ENCODE measurements at regions not wholly inside any gene's neighbourhood (a gene's known extent, or its start where the extent isn't known, plus 50 kb on each side); places are given as distances from the start of the nearest gene placed in this dataset.

- WGBS, 2 experiments (ENCODE audit: extremely low coverage in 2 of 2, insufficient read length in 1 of 2): no CpG with 5 or more reads among the region's 3 CpGs
- H3K27ac ChIP-seq (ENCODE audit: insufficient read depth, low read length): no peak overlapping the region
- no peaks in the 10 kb centered on the region for H3K9me1 ChIP-seq (ENCODE audit: insufficient read depth, low read length)
- H3K9ac ChIP-seq (ENCODE audit: low read depth, low read length): no peak overlapping the region
- H3K4ac ChIP-seq (ENCODE audit: low read depth, low read length): no peak overlapping the region
- ATAC-seq (ENCODE audit: low read depth): no peak
- in situ Hi-C loops (cut with MboI; ENCODE audit: low sequenced_read_pairs): no loop called here
- H3K14ac ChIP-seq (replicated peaks; ENCODE audit: low read depth, low read length): no peak overlapping the region
- H2BK5ac ChIP-seq (ENCODE audit: low read depth, low read length, poor library complexity, severe bottlenecking): no peak overlapping the region
- no peaks in the 10 kb centered on the region for H4K20me1 ChIP-seq (ENCODE audit: insufficient read depth, low read length)
- no peak overlapping the region for H2BK20ac ChIP-seq (ENCODE audit: low read depth, low read length)
- H3K4me1 ChIP-seq (ENCODE audit: control insufficient read depth, insufficient read depth, low read length): no peaks in the 10 kb centered on the region
- H2BK120ac ChIP-seq (ENCODE audit: low read depth, low read length): no peak overlapping the region
- BruUV-seq (replicated peaks): no TSS peak
- no peak overlapping the region for H2BK15ac ChIP-seq (ENCODE audit: low read depth, low read length)
- H2AK5ac ChIP-seq (ENCODE audit: low read depth, low read length): no peak overlapping the region
- no peak overlapping the region for H3K4me3 ChIP-seq (ENCODE audit: insufficient read depth, low read depth, low read length)
- H3K56ac ChIP-seq (ENCODE audit: extremely low read depth, insufficient read depth, low read length): no peak overlapping the region
- H2AK9ac ChIP-seq (replicated peaks; ENCODE audit: low read depth, low read length, poor library complexity): no peak overlapping the region
- no peaks in the 10 kb centered on the region for H3K36me3 ChIP-seq (ENCODE audit: control insufficient read depth, insufficient read depth, low read length)
- no peak overlapping the region for H4K91ac ChIP-seq (ENCODE audit: insufficient read depth, low read depth, low read length)
- no peaks in the 10 kb centered on the region for H3K27me3 ChIP-seq (ENCODE audit: control insufficient read depth, insufficient read depth, low read length)
- H2AFZ ChIP-seq (replicated peaks; ENCODE audit: low read length, poor library complexity): no peak overlapping the region
- no peaks in the 10 kb centered on the region for H3K9me3 ChIP-seq (ENCODE audit: control insufficient read depth, insufficient read depth, low read length)
- no peak overlapping the region for H3K18ac ChIP-seq (ENCODE audit: low read depth, low read length)
- DNase-seq: no peak
- ChIA-PET CTCF (interaction anchor here (1.2 kb wide), 1 partner anchor 17 kb away, joined by 3 read pairs; no protein-coding TSS in a partner anchor), POLR2A (ENCODE audit: unreplicated experiment) (no interaction called here)
- H3K4me2 ChIP-seq (ENCODE audit: low read depth, low read length): no peak overlapping the region
- H3K23ac ChIP-seq (ENCODE audit: low read depth, low read length): no peak overlapping the region
- TF ChIP-seq CTCF (conservative IDR thresholded peaks at IDR 0.05; ENCODE audit: low read depth, low read length): no peak
- TF ChIP-seq RFX5 (IDR thresholded peaks at IDR 0.05; ENCODE audit: low read depth, low read length): no peak
- no peak for TF ChIP-seq MXI1 (IDR thresholded peaks at IDR 0.05; ENCODE audit: borderline replicate concordance, low read depth, low read length)
- no peak for TF ChIP-seq RCOR1 (IDR thresholded peaks at IDR 0.05; ENCODE audit: insufficient replicate concordance, low read length)
- TF ChIP-seq SMC3 (IDR thresholded peaks at IDR 0.05; ENCODE audit: low read depth, low read length): no peak
- TF ChIP-seq FOS (IDR thresholded peaks at IDR 0.05; ENCODE audit: low read depth, low read length): no peak
- no peak for TF ChIP-seq BHLHE40 (IDR thresholded peaks at IDR 0.05; ENCODE audit: low read depth, low read length)
- no peak for TF ChIP-seq USF2 (IDR thresholded peaks at IDR 0.05; ENCODE audit: low read depth, low read length)
- no peak for TF ChIP-seq MAZ (IDR thresholded peaks at IDR 0.05; ENCODE audit: borderline replicate concordance, low read depth, low read length)
- no peak for TF ChIP-seq ELK1 (IDR thresholded peaks at IDR 0.05; ENCODE audit: borderline replicate concordance, low read depth, low read length)
- no peak for TF ChIP-seq NFE2L2 (IDR thresholded peaks at IDR 0.05; ENCODE audit: low read depth, low read length)
- TF ChIP-seq CEBPB (IDR thresholded peaks at IDR 0.05; ENCODE audit: low read depth, low read length): no peak
- no peak for TF ChIP-seq POLR2A (IDR thresholded peaks at IDR 0.05; ENCODE audit: low read depth, low read length)
- no peak for TF ChIP-seq MAFK (IDR thresholded peaks at IDR 0.05; ENCODE audit: low read depth, low read length)
- TF ChIP-seq CHD1 (IDR thresholded peaks at IDR 0.05; ENCODE audit: low read depth, low read length): no peak
- TF ChIP-seq RAD21 (IDR thresholded peaks at IDR 0.05; ENCODE audit: low read length): no peak
- intact Hi-C loops (cut with micrococcal nuclease): no loop called here
- H4K8ac ChIP-seq (ENCODE audit: low read depth in 2 of 2, low read length in 2 of 2): no peak overlapping the region
- H3K79me1 ChIP-seq (ENCODE audit: low read depth in 1 of 2, low read length in 2 of 2): no peaks in the 10 kb centered on the region
- dilution Hi-C loops (cut with HindIII; ENCODE audit: low sequenced_read_pairs, unreplicated experiment): no loop called here
- no peak overlapping the region for H4K5ac ChIP-seq (ENCODE audit: low read depth, low read length)
These were observed 50.6 kb upstream of the EHBP1 start for GRCh38 chr2:62654876-62655359.

All from IMR-90 (cell line).